OCI-LY1 (cell line): ENCODE measurements at regions not wholly inside any gene's neighbourhood (a gene's known extent, or its start where the extent isn't known, plus 50 kb on each side); places are given as distances from the start of the nearest gene placed in this dataset.

ENCODE experiments used
- H2AFZ ChIP-seq: fragments of 200-600 bp; sonication (generic), shearing (Covaris generic); 2 replicates; pipeline ENCODE4 v1.6.0; 2014; ENCODE audit warnings: antibody characterized with exemption, mild to moderate bottlenecking, low read length
- H3F3A ChIP-seq: fragments of 200-600 bp; sonication (generic), shearing (Covaris generic); 2 replicates; pipeline ENCODE4 v1.6.0; 2014; ENCODE audit warnings: mild to moderate bottlenecking, antibody characterized with exemption, low read length, moderate library complexity; ENCODE audit not compliant: insufficient read depth
- H3K27ac ChIP-seq: fragments of 200-600 bp; sonication (generic); 2 replicates; pipeline ENCODE4 v1.5.1; 2014; ENCODE audit warnings: low read length, mixed run types, mild to moderate bottlenecking, low read depth; ENCODE audit not compliant: poor library complexity, severe bottlenecking
- H3K27me3 ChIP-seq: fragments of 200-600 bp; sonication (generic); 2 replicates; pipeline ENCODE4 v1.6.0; 2014; ENCODE audit warnings: antibody characterized with exemption, mild to moderate bottlenecking, low read length, moderate library complexity; ENCODE audit not compliant: insufficient read depth
- H3K36me3 ChIP-seq: fragments of 200-600 bp; sonication (generic); 2 replicates; pipeline ENCODE4 v1.6.1; 2014; ENCODE audit warnings: mild to moderate bottlenecking, antibody characterized with exemption, low read length, moderate library complexity, mixed read lengths; ENCODE audit not compliant: insufficient read depth
- H3K4me1 ChIP-seq: fragments of 200-600 bp; sonication (generic); 2 replicates; pipeline ENCODE4 v1.5.1; 2014; ENCODE audit warnings: mild to moderate bottlenecking, low read length, moderate library complexity; ENCODE audit not compliant: insufficient read depth, severe bottlenecking
- H3K4me2 ChIP-seq: fragments of 200-600 bp; sonication (generic), shearing (Covaris generic); 2 replicates; pipeline ENCODE4 v1.6.1; 2014; ENCODE audit warnings: low read length
- H3K4me3 ChIP-seq: fragments of 200-600 bp; sonication (generic); 2 replicates; pipeline ENCODE4 v1.5.1; 2014; ENCODE audit warnings: low read length, low read depth, mild to moderate bottlenecking, mixed read lengths; ENCODE audit not compliant: poor library complexity, severe bottlenecking
- H3K79me2 ChIP-seq: fragments of 200-600 bp; shearing (Covaris generic); 2 replicates; pipeline ENCODE4 v1.6.1; 2016; ENCODE audit warnings: mixed run types, low read length, mixed read lengths; ENCODE audit not compliant: insufficient read depth
- H3K9ac ChIP-seq: fragments of 200-600 bp; sonication (generic), shearing (Covaris generic); 2 replicates; pipeline ENCODE4 v1.6.1; 2014; ENCODE audit warnings: mild to moderate bottlenecking, low read length, mixed read lengths
- H3K9me2 ChIP-seq: fragments of 200-600 bp; sonication (generic), shearing (Covaris generic); 2 replicates; pipeline ENCODE4 v1.6.1; 2014; ENCODE audit warnings: low read depth, mild to moderate bottlenecking, low read length, mixed read lengths
- H3K9me3 ChIP-seq: fragments of 200-600 bp; shearing (Covaris generic); 2 replicates; pipeline ENCODE4 v1.6.1; 2014; ENCODE audit warnings: low read length, mixed read lengths
- H4K20me1 ChIP-seq: fragments of 200-600 bp; sonication (generic), shearing (Covaris generic); 2 replicates; pipeline ENCODE4 v1.6.0; 2016; ENCODE audit warnings: mild to moderate bottlenecking, low read length; ENCODE audit not compliant: insufficient read depth
- CTCF ChIP-seq: fragments of 200-600 bp; sonication (generic), shearing (Covaris generic); IDR thresholded peaks from 2 replicates; pipeline ENCODE4 v1.5.1; 2017; ENCODE audit warnings: mild to moderate bottlenecking, antibody characterized with exemption, low read length, moderate library complexity, mixed read lengths
- EZH2 ChIP-seq: fragments of 200-600 bp; sonication (generic), shearing (Covaris generic); IDR thresholded peaks from 2 replicates; pipeline ENCODE4 v1.8.0; 2017; ENCODE audit warnings: borderline replicate concordance, mixed run types, mild to moderate bottlenecking, antibody characterized with exemption, low read length, moderate library complexity, mixed read lengths

DNA sequence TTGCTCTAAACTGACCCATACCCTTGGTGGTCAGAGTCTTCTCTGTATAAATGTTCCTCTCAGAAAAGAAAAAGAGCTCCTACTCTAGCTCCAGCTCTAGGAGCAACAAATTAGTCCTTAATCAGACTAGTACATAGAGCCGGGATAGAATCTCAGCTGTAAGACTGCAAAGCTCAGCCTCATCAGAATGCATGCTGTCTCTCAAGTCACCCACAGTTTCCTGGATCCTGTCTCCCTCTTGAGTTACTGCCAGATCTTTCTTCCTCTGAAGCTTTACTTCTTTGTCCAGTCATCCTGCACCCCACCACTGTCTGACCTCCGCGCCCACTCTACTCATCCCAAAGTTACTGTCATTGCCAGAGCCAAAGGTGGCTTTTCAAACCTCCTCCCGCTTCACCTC is 139.3 kb upstream of the PRMT8 start:
- no peaks in the 10 kb centered on the region for H3K4me1 ChIP-seq
- H3K9me3 ChIP-seq = no peaks in the 10 kb centered on the region
- no peaks in the 10 kb centered on the region for H3K9me2 ChIP-seq
- no peak overlapping the region for H3K4me2 ChIP-seq
- H3F3A ChIP-seq = no peaks in the 10 kb centered on the region
- H3K27ac ChIP-seq = no peak overlapping the region
- no peak overlapping the region for H3K4me3 ChIP-seq
- no peak overlapping the region for H2AFZ ChIP-seq
- no peak for TF ChIP-seq CTCF
- TF ChIP-seq EZH2 = no peak
- H4K20me1 ChIP-seq = no peaks in the 10 kb centered on the region
- H3K79me2 ChIP-seq = no peaks in the 10 kb centered on the region
- H3K27me3 ChIP-seq = 0 out of 2 replicates have a peak, but pooled peaks cover 4% of the 10 kb centered on the region
- H3K36me3 ChIP-seq = no peaks in the 10 kb centered on the region
- no peak overlapping the region for H3K9ac ChIP-seq

- no peak overlapping the region for H3K4me3 ChIP-seq
- 0 out of 2 replicates have a peak, but pooled peaks cover 4% of the 10 kb centered on the region for H3K27me3 ChIP-seq
- no peaks in the 10 kb centered on the region for H3F3A ChIP-seq
- no peak overlapping the region for H3K9ac ChIP-seq
- TF ChIP-seq EZH2 = no peak
- H3K79me2 ChIP-seq = no peaks in the 10 kb centered on the region
- H3K4me2 ChIP-seq = no peak overlapping the region
- no peak overlapping the region for H3K27ac ChIP-seq
- no peaks in the 10 kb centered on the region for H3K9me2 ChIP-seq
- H3K9me3 ChIP-seq = no peaks in the 10 kb centered on the region
- no peaks in the 10 kb centered on the region for H3K36me3 ChIP-seq
- no peaks in the 10 kb centered on the region for H4K20me1 ChIP-seq
- no peak overlapping the region for H2AFZ ChIP-seq
- no peaks in the 10 kb centered on the region for H3K4me1 ChIP-seq
These were observed 138.8 kb upstream of the PRMT8 start for GRCh38 chr12:3352230-3352629.

GRCh38 chr12:3353621-3354020 is 137.4 kb upstream of the PRMT8 start:
- Histone ChIP-seq H3K36me3 (no peaks in the 10 kb centered on the region), H3K9me3 (no peaks in the 10 kb centered on the region), H3K4me3 (no peak overlapping the region), H3F3A (no peaks in the 10 kb centered on the region), H4K20me1 (no peaks in the 10 kb centered on the region), H2AFZ (no peak overlapping the region), H3K27ac (no peak overlapping the region), H3K4me1 (no peaks in the 10 kb centered on the region), H3K27me3 (0 out of 2 replicates have a peak, but pooled peaks cover 4% of the 10 kb centered on the region), H3K9me2 (no peaks in the 10 kb centered on the region), H3K9ac (no peak overlapping the region), H3K79me2 (no peaks in the 10 kb centered on the region), H3K4me2 (no peak overlapping the region)
- TF ChIP-seq CTCF (no peak), EZH2 (no peak)

DNA sequence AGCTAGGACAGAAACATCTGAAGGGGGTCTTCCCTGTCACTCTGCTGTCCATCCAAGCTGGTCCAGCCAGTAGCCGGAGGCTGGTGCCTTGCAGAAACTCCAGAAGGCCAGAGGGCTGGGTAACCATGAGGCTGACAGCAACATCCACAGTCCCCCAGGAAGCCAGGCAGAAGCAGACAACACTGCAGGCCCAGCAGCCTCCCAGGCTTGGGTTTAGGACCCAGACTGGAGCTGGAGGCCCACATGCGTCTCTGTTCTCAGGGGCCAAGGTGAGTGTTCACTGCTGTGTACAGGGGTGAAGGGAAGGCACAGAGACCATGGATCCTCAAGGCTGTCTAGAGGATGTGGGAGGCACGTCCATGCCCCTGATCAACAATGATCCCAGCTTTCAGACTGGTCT is 136.4 kb upstream of the PRMT8 start:
- Histone ChIP-seq H3K79me2 (no peaks in the 10 kb centered on the region), H3K27me3 (0 out of 2 replicates have a peak, but pooled peaks cover 4% of the 10 kb centered on the region), H3K4me2 (no peak overlapping the region), H3K4me3 (no peak overlapping the region), H3K36me3 (no peaks in the 10 kb centered on the region), H2AFZ (no peak overlapping the region), H3K9ac (no peak overlapping the region), H4K20me1 (no peaks in the 10 kb centered on the region), H3K9me2 (no peaks in the 10 kb centered on the region), H3F3A (no peaks in the 10 kb centered on the region), H3K9me3 (no peaks in the 10 kb centered on the region), H3K4me1 (no peaks in the 10 kb centered on the region), H3K27ac (no peak overlapping the region)
- no peak for TF ChIP-seq EZH2
